ENCODE measurements at regions not wholly inside any gene's neighbourhood (a gene's known extent, or its start where the extent isn't known, plus 50 kb on each side); places are given as distances from the start of the nearest gene placed in this dataset.
A peak's percentile ranks its signal among the peaks of the same experiment; 100 is the strongest.

- DNase-seq (ENCODE audit: low read depth): no peak
- no peak overlapping the region for H3K4me3 ChIP-seq (ENCODE audit: low read depth, low read length)
- in situ Hi-C loops (cut with HindIII; ENCODE audit: low sequenced_read_pairs): no loop called here
- TF ChIP-seq, protein P1, sequence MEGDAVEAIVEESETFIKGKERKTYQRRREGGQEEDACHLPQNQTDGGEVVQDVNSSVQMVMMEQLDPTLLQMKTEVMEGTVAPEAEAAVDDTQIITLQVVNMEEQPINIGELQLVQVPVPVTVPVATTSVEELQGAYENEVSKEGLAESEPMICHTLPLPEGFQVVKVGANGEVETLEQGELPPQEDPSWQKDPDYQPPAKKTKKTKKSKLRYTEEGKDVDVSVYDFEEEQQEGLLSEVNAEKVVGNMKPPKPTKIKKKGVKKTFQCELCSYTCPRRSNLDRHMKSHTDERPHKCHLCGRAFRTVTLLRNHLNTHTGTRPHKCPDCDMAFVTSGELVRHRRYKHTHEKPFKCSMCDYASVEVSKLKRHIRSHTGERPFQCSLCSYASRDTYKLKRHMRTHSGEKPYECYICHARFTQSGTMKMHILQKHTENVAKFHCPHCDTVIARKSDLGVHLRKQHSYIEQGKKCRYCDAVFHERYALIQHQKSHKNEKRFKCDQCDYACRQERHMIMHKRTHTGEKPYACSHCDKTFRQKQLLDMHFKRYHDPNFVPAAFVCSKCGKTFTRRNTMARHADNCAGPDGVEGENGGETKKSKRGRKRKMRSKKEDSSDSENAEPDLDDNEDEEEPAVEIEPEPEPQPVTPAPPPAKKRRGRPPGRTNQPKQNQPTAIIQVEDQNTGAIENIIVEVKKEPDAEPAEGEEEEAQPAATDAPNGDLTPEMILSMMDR (IDR thresholded peaks at IDR 0.05; ENCODE audit: low read depth, low read length, missing control alignments): no peak
Measured at GRCh38 chr1:163697137-163697536, 375.4 kb downstream of the NUF2 start.

DNA sequence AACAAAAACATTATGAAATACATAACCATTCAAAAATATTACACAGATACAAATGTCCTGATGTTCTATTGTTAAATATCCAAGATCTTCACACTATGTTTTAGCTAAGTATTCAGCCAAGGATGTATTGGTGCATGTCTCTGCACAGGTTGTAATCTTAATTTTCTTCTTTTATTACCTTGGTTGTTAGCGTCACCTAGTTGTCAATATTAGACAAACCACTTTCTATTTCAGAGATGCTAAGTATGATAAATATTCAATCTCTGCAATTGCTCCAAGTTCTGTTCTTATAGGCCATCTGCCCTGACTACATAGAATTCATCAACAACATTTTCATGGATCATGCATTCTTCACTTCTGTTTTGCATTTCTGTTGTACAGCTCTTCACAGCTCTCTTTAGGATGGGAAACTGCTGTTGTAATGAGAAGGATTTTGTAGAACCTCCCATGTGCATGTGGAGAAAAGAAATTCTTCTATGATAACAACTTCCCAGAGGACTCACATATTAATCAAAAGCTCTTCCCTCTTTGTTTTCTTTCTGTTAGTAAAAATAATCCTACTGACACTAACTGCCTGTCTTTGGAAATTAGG, 380.1 kb downstream of the NUF2 start:
- in situ Hi-C loops (cut with HindIII; ENCODE audit: low sequenced_read_pairs): no loop called here
- TF ChIP-seq, protein P1 (IDR thresholded peaks at IDR 0.05; ENCODE audit: low read depth, low read length, missing control alignments): no peak
- no peak for DNase-seq (ENCODE audit: low read depth)
- no peak overlapping the region for H3K4me3 ChIP-seq (ENCODE audit: low read depth, low read length)

- DNase-seq (ENCODE audit: low read depth): no peak
- in situ Hi-C loops (cut with HindIII; ENCODE audit: low sequenced_read_pairs): no loop called here
- TF ChIP-seq, protein P1 (IDR thresholded peaks at IDR 0.05; ENCODE audit: low read depth, low read length, missing control alignments): no peak
- no peak overlapping the region for H3K4me3 ChIP-seq (ENCODE audit: low read depth, low read length)
Measured at GRCh38 chr1:163703794-163704193, 382.0 kb downstream of the NUF2 start.

DNA sequence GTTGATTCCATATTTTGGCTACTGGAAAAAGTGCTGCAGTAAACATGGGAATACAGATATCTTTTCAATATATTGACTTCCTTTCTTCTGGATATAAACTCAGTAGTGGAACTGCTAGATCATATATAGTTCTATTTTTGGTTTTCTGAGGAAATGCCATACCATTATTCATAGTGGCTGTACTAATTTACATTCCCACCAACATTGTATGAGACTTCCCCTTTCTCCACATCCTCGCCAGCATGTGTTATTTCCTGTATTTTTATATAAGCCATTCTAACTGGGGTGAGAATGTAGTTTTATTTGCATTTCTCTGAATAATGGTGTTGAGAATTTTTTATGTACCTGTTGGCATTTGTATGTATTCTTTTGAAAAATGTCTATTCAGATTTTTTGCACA, 385.2 kb downstream of the NUF2 start:
- TF ChIP-seq, protein P1 (IDR thresholded peaks at IDR 0.05; ENCODE audit: low read depth, low read length, missing control alignments): no peak
- in situ Hi-C loops (cut with HindIII; ENCODE audit: low sequenced_read_pairs): no loop called here
- DNase-seq (ENCODE audit: low read depth): no peak
- no peak overlapping the region for H3K4me3 ChIP-seq (ENCODE audit: low read depth, low read length)

DNA sequence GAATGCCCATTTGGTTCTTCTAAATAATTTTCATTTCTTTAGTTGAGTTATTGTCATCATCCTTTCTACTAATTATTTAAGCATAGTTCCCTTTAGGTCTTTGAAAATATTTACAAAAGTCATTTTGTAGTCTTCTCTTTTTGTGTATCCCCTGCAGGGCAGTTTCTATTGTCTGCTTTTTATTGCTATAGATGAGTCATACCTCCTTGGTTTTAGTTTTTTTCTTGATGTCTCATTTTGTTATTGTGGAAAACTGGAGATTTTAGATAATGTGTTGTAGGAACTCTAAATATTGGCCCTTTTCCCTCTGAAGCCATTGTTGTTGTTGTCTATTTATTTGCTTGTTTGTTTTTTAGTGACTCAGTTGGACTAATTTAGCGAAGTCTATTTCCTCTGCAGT, 387.9 kb downstream of the NUF2 start:
- TF ChIP-seq, protein P1 (IDR thresholded peaks at IDR 0.05; ENCODE audit: low read depth, low read length, missing control alignments): no peak
- no peak overlapping the region for H3K4me3 ChIP-seq (ENCODE audit: low read depth, low read length)
- in situ Hi-C loops (cut with HindIII; ENCODE audit: low sequenced_read_pairs): no loop called here
- peak; percentile 9 for DNase-seq (ENCODE audit: low read depth)

DNA sequence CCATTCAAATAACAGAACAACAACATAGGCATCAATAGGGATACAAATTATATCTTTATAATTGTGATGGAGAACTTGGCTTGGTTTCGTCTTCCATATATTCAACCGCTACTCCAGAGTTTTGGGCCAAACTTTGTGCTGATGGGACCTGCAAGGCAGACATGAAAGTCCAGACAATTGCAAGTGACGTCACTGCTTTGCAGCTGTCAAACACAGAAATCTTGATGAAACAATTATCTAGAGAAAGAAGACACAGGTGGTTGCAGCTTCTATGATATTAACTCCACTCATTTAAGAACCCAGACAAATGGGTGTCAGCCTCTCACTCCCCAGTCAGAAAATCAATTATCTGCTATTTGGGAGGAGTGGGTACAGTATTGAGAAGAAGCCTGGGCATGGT, 390.6 kb downstream of the NUF2 start:
- no peak overlapping the region for H3K4me3 ChIP-seq (ENCODE audit: low read depth, low read length)
- in situ Hi-C loops (cut with HindIII; ENCODE audit: low sequenced_read_pairs): no loop called here
- TF ChIP-seq, protein P1 (IDR thresholded peaks at IDR 0.05; ENCODE audit: low read depth, low read length, missing control alignments): no peak
- DNase-seq (ENCODE audit: low read depth): no peak

Measured in astrocyte of the cerebellum (primary cell).